ENCODE measurements at regions not wholly inside any gene's neighbourhood (a gene's known extent, or its start where the extent isn't known, plus 50 kb on each side); places are given as distances from the start of the nearest gene placed in this dataset.
"Not testable (repeated sequence)": the region's sequence is repeated elsewhere in the genome, so short reads cannot be mapped to it uniquely, and the experiment has no call there.

- no peak for DNase-seq
These were observed 163.4 kb upstream of the SYN3 start for GRCh38 chr22:33221568-33221967.

- DNase-seq: no peak
These were observed 162.4 kb upstream of the SYN3 start for GRCh38 chr22:33220476-33221080.

DNA sequence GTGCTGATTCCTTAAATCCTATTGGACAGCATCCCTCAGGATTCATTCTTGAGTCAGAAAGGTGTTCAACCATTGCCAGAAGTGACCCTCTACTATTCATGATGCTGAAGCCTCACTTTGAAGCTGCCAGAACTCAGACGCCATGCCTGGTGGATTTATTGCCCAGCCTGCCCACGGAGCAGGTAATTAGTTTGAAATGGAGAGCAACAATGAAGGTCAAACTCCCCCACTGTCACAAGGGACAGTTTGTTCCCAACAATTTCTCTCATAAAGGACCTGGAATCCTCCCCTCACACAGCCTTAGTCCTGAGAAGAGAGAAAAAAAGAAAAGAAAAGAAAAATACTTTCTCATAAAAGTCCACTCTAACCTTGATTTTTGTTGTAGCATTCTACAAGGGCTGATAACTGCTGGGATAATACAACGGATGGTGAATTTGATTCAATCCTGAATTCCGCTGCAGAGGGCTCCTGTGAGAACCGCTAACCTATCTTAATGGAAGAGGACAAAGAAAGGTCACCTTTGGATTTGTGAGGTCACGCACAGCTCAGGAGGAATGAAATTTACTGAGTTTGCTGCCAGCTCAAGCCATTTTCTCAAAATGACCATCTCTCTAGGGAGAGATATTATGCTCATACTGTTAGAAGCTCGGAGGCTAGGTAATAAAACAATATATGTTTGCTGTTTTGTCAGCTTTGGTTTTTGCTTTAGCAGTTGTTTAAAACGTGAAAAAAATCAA, 161.6 kb upstream of the SYN3 start:
- DNase-seq: no peak

GRCh38 chr22:33213383-33214075, 155.3 kb upstream of the SYN3 start:
- DNase-seq: no peak

- DNase-seq: peak; percentile 41
These were observed 152.0 kb upstream of the SYN3 start for GRCh38 chr22:33209930-33210784.

GRCh38 chr22:33204408-33204807, 146.2 kb upstream of the SYN3 start:
- no peak for DNase-seq

DNA sequence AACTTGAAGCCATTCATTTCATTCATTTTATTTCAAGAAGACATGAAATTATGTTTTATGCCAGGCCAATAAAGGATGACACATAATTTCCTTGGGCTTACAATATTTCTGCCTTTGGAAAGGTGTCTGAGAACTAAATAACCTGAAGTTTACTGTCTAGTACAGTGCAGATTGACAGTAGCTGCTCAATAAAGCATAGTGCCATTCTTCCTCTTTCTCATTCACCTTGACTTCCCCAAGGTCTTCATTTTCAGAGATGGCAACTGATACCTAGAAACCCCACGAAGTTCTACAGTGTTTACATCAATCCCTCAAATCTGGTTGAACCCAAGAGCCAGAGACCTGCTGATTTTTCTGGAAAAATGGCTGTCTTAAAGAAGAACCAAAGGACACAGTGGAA, 144.3 kb upstream of the SYN3 start:
- DNase-seq: no peak

GRCh38 chr22:33194529-33195077, 136.4 kb upstream of the SYN3 start:
- DNase-seq: no peak

- DNase-seq: no peak
These were observed 134.0 kb upstream of the SYN3 start for GRCh38 chr22:33192156-33192555.

GRCh38 chr22:33188326-33188725, 130.1 kb upstream of the SYN3 start:
- peak; percentile 72 for DNase-seq

GRCh38 chr22:33186816-33187215, 128.6 kb upstream of the SYN3 start:
- no peak for DNase-seq

DNA sequence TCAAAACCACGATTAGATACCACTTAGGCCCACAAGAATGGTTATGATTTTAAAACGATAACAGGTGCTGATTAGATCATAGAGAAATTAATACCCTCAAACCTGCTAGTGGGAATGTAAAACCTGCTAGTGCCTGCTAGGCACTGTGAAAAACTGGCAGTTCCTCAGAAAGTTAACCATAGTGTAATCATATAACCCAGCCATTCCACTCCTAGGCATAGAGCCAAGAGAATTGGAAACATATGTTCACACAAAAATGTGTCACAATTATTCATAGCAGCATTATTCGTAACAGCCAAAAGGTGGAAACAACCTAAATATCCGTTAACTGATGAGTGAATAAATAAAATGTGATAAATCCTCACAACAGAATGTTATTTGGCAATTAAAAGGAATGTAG, 122.2 kb upstream of the SYN3 start:
- DNase-seq: no peak

DNA sequence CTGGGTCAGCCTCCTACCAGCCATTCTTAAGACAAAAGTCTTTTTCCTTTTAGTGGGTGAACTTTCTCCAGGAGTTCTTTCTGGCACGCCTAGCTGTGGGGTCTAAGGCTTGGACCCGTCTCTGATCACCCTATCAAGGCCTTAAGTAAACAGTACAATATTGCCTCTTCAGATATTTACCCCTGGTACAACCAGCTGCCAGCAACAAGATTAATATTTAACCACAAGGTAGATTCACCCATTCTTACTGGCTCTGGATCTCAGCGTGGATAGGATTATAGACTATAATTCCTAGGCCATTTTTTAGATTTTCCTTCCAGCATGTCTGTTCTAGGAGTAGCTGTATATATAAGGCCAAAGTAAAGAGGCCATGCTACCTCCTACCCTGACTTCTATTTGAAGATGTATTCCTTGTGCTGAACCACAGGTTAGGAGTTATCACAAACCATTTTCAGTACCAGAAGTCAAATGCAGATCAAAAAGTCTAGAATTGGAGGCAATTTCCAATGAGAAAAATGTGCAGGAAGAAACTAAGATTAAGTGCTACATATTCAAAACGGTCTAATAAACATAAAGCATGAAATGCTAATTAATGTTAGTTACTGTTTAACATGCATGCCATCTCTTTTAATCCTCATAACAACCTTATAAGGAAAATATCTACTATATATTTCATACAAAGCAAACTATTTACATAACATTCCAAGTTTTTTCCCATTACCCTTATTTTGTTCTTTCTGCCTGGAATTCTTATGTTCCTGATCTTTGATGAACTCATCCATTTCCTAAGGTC, 110.0 kb upstream of the SYN3 start:
- DNase-seq: no peak

DNA sequence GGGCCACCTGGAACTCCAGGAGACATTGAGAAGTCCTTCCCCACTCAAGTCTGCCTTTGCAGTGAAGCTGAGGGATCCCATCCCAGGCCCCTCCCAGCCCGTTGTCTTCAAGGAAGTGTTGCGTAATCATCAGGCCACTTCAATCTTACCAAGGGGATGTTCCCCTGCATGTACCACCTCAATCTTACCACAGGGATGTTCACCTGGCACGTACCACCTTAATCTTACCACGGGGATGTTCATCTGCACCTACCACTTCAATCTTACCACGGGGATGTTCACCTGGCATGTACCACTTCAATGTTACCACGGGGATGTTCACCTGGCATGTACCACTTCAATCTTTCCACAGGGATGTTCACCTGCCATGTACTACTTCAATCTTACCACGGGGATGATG, 108.0 kb upstream of the SYN3 start:
- DNase-seq: no peak

- DNase-seq: peak; percentile 28
These were observed 105.6 kb upstream of the SYN3 start for GRCh38 chr22:33163815-33164214.

DNA sequence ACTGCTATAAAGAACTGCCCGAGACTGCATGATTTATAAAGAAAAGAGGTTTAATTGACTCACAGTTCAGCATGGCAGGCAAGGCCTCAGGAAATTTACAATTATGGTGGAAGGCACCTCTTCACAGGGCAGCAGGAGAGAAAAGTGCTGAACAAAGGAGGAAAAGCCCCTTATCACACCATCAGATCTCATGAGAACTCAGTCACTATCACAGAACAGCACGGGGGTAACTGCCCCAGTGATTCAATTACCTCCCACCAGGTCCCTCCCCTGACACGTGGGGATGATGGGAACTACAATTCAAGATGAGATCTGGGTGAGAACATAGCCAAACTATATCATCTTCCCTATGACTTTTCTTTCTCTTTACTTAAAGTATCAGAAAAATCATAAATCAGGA, 104.0 kb upstream of the SYN3 start:
- no peak for DNase-seq

DNA sequence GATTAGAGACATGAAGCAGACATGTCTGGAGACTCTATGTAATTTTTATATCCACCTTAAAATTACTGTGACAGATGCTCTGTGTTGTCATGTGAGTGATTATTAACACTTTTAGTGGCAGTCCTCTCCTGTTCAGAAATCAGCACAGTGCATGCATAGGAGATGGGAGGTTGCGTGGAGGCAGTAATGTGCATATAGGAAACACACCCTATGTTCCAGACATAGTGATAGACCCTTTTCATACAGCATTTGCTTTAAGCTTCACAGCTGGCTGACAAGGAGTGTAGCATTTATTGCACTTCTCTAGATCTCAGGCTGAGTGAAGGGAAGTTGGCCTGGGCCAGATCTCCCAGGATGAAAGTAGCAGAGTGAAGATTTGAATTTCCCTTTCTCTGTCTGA, 102.3 kb upstream of the SYN3 start:
- DNase-seq: no peak

GRCh38 chr22:33154967-33155366, 96.8 kb upstream of the SYN3 start:
- not testable (repeated sequence) for DNase-seq

- DNase-seq: no peak
These were observed 91.4 kb upstream of the SYN3 start for GRCh38 chr22:33149611-33150010.

- DNase-seq: no peak
These were observed 86.5 kb upstream of the SYN3 start for GRCh38 chr22:33144721-33145120.

- no peak for DNase-seq
These were observed 84.3 kb upstream of the SYN3 start for GRCh38 chr22:33142282-33143055.

All from DMS153 (cell line).